GM21390 (cell line): ENCODE measurements at regions not wholly inside any gene's neighbourhood (a gene's known extent, or its start where the extent isn't known, plus 50 kb on each side); places are given as distances from the start of the nearest gene placed in this dataset.
"Not testable (repeated sequence)": the region's sequence is repeated elsewhere in the genome, so short reads cannot be mapped to it uniquely, and the experiment has no call there.

Experiments
- ATAC-seq: cut with Tn5 transposase; IDR thresholded peaks from one replicate; pipeline ENCODE4 v1.9.1; 2021; ENCODE audit not compliant: unreplicated experiment

DNA sequence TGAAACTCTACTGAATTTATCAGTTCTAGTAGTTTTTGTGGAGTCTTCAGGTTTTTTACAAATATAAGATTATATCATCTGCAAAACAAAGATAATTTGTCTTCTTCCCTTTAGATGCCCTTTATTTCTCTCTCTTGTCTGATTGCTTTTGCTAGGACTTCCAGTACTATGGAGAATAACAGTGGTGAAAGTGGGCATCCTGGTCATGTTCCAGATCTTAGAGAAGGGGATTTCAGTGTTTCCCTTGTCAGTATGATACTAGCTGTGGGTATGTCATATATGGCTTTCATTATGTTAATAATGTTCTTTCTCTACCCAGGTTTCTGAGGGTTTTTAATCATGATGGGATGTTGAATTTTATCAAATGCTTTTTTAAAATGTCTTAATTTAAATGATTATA is 158.1 kb upstream of the TPTE start:
- not testable (repeated sequence) for ATAC-seq

DNA sequence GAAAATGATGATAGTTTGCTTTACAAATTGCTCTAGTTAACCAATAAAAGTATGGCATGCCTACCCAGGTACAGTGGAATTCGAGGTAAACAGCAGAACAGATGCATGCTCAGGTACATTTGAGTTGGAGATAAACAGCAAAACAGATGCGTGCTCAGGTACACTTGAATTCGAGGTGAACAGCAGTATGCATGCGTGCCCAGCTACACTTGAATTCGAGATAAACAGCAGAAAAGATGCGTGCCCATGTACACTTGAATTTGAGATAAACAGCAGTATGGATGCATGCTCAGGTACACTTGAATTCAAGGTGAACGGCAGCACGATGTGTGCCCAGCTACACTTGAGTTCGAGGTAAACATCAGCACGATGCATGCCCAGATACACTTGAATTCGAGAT is 155.2 kb upstream of the TPTE start:
- ATAC-seq = not testable (repeated sequence)

DNA sequence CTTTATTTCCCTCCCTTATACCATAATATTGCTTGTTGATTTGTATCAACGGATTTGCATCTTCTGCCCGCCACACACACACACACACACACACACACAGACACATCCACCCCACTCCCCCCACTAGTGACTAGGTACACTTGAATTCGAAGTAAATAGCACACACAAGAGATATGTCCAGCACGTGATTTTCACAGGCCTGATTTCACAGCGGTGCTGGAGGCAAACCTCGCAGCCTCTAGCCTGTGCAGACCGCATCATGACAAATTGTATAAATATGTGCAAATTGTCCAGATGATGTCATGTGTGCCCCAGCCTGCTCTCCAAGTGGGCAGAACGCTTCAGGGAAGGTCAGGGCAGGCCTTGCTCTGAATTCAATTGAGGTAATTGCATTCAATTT is 153.8 kb upstream of the TPTE start:
- not testable (repeated sequence) for ATAC-seq

DNA sequence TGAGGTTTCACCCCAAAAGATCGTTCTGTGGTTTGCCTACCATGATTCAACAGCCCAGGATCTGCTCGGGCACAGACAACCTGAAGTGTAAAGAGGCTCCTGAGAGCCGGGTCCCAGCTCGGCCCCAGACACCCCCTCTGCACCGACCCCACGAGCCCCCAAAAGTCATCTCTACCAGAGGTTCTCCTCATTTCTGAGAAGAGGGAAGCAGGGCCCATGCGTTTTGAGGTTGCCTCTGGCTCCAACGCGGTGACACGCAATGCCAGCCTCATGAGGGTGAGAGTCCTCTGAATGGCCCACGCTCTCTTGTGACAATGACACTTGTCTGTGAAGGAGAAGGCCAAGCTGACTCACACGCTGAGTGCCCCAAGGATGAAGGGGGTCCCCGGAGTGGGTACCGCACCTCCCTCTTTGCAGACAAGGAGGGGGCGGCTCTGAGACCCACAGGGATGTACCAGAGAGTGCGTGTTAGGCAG is 153.0 kb upstream of the TPTE start:
- not testable (repeated sequence) for ATAC-seq

DNA sequence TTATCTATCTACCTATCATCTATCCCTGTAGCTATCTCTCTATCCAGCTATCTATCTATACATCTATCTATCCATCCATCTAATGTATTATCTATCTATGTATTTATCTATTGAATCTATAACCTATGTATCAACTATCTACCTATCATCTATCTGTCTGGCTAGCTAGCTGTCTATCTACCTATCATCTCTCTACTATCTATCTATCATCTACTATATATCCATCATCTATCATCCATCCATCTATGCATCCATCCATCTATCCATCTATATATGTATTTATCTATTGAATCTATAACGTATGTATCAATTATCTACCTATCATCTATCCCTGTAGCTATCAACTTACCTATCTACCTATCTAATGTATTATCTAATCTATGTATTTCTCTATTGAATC is 152.1 kb upstream of the TPTE start:
- not testable (repeated sequence) for ATAC-seq

DNA sequence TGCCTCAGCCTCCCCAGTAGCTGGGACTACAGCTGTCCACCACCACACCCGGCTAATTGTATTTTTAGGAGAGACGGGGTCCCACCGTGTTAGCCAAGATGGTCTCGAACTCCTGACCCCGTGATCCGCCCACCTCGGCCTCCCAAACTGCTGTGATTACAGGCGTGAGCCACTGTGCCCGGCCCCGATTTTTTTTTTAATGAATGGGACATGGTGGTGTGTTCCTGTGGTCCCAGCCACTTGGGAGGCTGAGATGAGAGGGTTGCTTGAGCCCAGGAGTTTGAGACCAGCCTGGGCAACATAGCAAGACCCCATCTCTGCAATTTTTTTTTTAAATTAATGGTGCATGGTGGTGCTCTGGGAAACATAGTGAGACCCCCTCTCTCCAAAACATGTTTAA is 143.6 kb upstream of the TPTE start:
- ATAC-seq = not testable (repeated sequence)

DNA sequence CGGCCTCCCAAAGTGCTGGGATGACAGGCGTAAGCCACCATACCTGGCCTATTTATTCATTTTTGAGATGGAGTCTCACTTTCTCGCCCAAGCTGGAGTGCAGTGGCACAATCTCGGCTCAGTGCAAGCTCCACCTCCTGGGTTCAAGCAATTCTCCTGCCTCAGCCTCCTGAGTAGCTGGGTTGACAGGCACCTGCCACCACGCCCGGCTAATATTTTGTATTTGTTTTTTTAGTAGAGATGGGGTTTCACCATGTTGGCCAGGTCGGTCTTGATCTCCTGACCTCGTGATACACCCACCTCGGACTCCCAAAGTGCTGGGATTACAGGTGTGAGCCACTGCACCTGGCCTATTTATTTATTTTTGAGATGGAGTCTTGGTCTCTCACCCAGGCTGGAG is 141.6 kb upstream of the TPTE start:
- not testable (repeated sequence) for ATAC-seq

DNA sequence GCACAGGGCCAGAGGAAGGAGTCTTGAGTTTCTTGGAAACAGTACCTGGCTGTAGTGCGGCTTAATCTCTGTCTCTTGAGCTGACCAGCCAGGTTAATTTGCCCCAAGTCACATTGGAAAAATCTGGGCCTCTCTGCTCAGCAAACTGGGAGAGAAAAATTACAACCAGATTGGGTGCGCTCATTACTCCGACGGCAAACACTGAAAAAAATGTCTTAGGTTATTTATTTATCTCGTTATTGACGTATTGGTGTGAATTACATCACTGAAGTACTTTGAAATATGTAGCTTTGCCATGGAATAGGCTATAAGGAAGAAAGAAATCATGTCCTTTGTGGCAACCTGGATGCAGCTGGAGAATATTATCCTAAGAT is 139.7 kb upstream of the TPTE start:
- not testable (repeated sequence) for ATAC-seq

DNA sequence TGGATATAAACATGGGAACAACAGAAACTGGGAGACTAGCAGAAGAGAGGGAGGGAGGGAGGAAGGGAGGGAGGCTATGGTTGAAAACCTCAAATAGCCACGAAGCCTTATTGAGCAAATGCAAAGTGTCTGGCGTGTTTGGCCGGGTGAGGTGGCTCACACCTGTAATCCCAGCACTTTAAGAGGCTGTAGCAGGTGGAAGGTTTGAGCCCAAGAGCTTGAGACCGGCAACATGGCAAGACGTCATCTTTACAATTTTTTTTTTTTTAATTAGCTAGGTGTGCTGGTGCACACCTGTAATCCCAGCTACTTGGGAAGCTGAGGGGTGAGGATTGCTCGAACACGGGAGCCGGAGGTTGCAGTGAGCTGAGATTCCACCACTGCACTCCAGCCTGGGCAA is 139.2 kb upstream of the TPTE start:
- not testable (repeated sequence) for ATAC-seq

DNA sequence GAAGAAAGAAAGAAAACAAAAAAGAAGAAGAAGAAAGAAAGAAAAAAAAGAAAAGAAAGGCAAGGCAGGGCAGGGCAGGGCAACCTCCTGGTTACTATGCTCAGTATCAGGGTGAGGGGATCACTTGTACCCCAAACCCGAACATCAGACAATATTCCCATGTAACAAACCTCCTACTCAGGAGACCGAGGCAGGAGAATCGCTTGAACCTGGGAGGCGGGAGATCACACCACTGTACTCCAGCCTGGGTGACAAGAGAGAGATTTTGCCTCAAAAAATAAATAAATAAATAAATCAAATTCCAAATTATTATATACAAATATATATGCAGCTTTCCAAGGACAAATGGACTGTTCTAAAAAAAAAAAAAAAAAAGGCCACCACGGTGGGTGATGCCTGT is 138.8 kb upstream of the TPTE start:
- ATAC-seq = not testable (repeated sequence)

DNA sequence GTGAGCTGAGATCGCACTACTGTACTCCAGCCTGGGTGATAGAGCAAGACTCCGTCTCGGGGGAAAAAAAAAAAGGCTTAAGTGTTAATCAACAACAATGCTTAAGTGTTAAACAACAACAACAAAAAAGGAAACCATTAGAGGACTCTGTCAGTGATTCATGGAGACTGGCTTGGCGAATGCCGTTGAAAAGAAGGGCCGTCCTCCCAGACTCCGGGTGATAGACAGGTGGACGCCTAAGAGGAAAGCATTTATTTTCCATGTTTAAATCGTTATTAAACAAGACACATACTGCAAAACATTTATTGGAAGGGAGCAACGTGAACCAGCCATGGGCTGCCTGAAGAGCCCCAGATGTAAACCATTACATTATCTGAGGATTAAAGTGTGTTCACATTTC is 137.8 kb upstream of the TPTE start:
- not testable (repeated sequence) for ATAC-seq

DNA sequence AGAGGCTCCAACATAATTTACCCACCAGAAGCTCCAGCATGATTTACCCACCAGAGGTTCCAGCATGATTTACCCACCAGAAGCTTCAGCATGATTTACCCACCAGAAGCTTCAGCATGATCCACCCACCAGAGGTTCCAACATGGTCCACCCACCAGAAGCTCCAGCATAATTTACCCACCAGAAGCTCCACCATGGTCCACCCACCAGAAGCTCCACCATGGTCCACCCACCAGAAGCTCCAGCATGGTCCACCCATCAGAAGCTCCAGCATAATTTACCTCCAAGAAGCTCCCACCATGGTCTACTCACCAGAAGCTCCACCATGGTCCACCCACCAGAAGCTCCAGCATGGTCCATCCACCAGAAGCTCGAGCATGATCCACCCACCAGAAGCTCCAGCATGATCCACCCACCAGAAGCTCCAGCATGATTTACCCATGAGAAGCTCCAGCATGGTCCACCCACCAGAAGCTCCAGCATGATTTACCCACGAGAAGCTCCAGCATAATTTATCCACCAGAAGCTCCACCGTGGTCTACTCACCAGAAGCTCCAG is 137.0 kb upstream of the TPTE start:
- not testable (repeated sequence) for ATAC-seq

DNA sequence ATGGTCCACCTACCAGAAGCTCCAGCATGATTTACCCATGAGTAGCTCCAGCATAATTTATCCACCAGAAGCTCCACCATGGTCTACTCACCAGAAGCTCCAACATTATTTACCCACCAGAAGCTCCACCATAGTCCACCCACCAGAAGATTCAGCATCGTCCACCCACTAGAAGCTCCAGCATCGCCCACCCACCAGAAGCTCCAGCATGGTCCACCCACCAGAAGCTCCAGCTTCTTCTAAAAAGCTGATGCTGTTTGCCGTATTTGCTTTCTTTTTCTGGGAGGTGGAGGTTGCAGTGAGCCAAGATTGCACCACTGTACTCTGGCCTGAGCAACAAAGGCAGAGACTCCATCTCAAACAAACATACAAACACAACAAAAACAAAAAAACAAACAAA is 136.2 kb upstream of the TPTE start:
- ATAC-seq = not testable (repeated sequence)

DNA sequence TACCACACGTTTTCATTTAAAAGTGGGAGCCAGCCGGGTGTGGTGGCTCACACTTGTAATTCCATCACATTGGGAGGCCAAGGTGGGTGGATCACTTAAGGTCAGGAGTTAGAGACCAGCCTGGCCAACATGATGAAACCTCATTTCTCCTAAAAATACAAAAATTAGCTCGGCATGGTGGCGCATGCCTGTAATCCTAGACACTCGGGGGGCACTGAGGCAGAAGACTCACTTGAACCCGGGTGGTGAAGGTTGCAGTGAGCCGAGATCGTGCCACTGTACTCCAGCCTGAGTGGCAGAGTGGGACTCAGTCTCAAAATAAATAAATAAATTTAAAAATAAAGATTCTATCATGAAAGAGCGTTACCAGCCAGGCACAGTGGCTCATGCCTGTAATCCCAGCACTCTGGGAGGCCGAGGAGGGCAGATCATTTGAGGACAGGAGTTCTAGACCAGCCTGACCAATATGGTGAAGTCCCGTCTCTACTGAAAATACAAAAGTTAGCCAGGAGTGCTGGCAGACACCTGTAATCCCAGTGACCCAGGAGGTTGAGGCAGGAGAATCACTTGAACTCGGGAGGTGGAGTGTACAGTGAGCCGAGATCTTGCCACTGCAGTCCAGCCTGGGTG is 135.4 kb upstream of the TPTE start:
- not testable (repeated sequence) for ATAC-seq

DNA sequence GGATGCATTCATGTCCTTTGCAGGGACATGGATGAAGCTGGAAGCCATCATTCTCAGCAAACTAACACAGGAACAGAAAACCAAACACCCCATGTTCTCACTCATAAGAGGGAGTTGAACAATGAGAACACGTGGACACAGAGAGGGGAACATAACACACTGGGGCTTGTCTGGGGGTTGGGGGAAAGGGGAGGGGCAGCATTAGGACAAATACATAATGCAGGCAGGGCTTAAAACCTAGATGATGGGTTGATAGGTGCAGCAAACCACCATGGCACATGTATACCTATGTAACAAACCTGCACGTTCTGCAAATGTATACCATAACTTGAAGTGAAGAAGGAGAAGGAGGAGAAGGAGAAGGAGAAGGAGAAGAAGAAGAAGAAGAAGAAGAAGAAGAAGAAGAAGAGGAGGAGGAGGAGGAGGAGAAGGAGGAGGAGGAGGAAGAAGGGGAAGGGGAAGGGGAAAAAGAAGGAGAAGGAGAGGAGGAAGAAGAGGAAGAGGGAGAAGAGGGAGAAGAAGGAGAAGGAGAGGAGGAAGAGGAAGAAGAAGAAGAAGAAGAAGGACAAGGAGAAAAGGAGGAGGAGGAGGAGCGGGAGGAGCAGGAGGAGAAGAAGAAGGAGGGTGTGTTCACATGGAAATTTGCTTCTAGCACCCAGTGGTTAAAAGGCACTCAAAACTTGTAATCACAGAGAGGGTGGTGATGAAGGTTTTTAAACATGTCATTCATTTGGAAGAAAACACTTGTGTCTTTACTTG is 133.5 kb upstream of the TPTE start:
- ATAC-seq = not testable (repeated sequence)

DNA sequence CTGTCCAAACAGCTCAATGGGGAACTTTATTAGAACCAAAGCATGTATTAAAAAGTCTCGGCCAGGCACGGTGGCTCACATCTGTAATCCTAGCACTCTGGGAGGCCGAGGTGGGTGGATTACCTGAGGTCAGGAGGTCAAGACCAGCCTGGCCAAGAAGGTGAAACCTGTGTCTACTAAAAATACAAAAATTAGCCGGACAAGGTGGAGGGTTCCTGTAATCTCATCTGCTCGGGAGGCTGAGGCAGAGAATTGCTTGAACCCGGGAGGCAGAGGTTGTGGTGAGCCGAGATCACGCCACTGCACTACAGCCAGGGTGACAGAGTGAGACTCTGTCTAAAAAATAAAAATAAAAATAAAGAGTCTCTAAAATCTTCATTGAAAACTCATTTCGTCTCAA is 132.8 kb upstream of the TPTE start:
- ATAC-seq = not testable (repeated sequence)

DNA sequence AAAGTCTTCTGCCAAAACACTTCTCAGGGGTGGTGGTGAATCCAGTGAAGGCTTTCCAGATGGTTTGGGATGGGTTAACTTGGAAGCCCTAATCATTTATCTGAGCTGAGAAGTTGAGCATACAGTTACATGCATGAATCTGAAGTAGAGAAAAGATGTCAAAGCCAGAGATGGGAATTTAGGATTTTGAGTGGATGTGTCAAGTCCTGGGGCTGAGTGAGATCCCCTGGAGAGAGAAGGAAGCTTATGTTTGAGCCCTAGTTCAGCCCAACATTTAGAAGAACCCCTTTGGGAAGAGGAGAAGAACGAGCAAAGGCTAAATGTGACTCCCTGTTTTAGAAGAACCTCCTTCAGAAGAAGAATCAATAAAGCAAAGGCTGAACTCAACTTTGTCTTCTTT is 129.1 kb upstream of the TPTE start:
- ATAC-seq = not testable (repeated sequence)

DNA sequence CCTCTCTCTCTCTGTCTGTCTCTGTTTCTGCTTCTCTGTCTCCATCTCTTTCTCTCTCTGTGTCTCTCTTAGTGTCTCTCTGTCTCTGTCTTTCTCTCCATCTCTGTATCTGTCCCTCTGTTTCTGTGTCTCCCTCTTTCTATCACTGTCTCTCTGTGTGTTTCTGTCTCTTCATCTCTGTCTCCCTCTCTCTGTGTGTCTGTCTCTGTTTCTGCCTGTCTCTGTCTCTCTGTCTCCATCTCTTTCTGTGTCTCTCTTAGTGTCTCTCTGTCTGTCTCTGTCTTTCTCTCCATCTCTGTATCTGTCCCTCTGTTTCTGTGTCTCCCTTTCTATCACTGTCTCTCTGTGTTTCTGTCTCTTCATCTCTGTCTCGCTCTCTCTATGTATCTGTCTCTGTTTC is 125.4 kb upstream of the TPTE start:
- not testable (repeated sequence) for ATAC-seq

DNA sequence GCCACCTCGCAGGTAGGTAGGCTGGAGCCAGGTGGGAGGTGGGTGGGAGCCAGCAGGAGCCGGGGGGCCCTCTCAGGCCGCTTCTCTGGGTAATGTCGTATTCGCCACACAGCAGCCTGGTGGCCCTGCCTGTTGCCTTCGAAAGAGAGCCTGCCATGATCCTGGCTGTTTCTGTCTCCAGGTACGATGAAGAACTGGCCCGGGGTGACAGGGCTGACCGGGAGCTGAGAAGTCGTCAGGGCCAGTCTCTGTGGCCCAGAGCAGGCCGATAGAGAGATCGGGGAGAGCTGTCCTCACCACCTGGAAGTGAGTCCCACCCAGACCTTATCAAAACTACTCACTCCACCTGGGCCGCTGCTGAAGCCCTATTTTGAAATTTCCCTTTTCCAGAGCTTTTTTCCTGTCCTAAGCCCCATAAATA is 123.9 kb upstream of the TPTE start:
- not testable (repeated sequence) for ATAC-seq

DNA sequence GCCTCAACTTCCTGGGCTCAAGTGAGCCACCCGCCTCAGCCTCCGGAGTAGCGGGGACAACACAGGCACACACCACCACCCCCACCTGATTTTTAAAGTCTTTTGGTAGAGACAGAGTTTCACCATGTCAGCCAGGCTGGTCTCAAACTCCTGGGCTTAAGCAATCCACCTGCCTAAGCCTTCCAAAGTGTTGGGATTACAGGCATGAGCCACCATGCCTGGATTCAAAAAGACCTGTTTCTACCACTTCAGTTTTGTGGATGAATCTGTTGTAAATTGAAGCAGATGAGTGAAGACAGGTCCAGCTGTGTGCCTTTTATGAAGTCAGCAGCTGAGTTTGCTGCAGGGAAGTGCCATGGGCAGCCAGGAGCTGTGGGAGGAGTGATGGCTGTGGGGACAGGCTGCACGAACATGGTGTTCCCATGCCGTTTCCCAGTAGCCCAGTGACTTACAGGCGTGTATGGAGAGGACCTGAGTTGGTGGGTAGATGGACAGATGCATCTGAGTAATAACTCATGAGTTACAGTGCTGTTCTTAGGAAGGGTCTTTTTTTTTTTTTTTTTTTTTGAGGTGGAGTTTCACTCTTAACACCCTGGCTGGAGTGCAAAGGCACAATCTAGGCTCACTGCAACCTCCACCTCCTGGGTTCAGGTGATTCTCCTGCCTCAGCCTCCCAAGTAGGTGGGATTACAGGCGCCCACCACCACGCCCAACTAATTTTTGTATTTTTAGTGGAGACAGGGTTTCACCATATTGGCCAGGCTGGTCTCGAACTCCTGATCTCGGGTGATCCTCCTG is 122.5 kb upstream of the TPTE start:
- ATAC-seq = not testable (repeated sequence)

DNA sequence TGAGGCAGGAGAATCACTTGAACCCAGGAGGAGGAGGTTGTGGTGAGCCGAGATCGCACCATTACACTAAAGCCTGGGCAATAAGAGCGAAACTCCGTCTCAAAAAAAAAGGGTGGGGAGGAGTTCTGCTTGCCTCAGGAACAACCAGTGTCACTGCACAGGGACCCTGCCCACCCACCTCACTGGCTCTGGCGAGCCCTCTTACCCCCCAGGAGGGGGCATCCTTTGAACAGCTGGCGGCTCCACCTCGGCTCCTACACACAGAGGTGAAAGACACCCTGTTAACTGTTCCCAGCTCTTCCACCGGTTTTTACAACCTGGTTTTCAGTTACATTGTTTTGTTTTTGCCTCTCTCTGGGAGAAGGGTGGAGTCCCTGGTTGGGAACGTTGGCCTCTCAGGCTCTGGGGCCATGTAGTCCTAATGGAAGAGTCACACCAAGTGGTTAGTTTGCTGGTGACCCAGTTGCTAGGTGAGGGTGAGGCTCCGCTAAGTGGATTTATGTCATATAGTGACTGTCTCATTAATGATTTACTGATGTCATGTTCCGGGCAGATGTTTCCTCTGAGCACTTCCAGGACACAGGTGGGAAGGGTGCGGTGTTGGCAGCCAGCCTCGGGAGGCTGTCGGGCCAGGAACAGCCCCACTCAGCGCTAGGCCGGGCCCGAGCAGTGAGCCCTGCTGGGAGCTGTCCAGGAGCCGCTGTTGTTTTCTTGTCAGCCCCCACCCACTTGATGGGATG is 120.6 kb upstream of the TPTE start:
- not testable (repeated sequence) for ATAC-seq
